CD14-positive monocyte (primary cell): ENCODE measurements at regions not wholly inside any gene's neighbourhood (a gene's known extent, or its start where the extent isn't known, plus 50 kb on each side); places are given as distances from the start of the nearest gene placed in this dataset.

Source experiments
- DNase-seq, 3 donors: peaks; one replicate each; pipeline ENCODE4 v3.0.0-alpha.2; 2011 to 2022
- H2AFZ ChIP-seq: 2 replicates; pipeline ENCODE4 v1.6.0; 2012; ENCODE audit warnings: mild to moderate bottlenecking, low read depth, low read length, inconsistent platforms; ENCODE audit not compliant: insufficient read depth, poor library complexity, severe bottlenecking
- H3K27ac ChIP-seq, 2 donors: 1 replicate in 1 of 2; 2 replicates in 1 of 2; pipeline ENCODE4 v1.5.1; 2012 to 2013; ENCODE audit warnings: low read length in 2 of 2, control low read depth in 1 of 2, inconsistent platforms in 1 of 2, low read depth in 1 of 2, mild to moderate bottlenecking in 1 of 2
- H3K27me3 ChIP-seq, 2 donors: one replicate each; pipeline versions ENCODE4 v1.6.0 to v1.6.1; 2011 to 2013; ENCODE audit warnings: low read length in 2 of 2; ENCODE audit not compliant: control insufficient read depth in 2 of 2, insufficient read depth in 2 of 2
- H3K36me3 ChIP-seq, 2 donors: replicated peaks in 1 of 2; 1 replicate in 1 of 2; 2 replicates in 1 of 2; pipeline versions ENCODE4 v1.5.1 to v1.6.1; 2012 to 2013; ENCODE audit warnings: low read length in 2 of 2, control low read depth in 1 of 2, inconsistent platforms in 1 of 2, mild to moderate bottlenecking in 1 of 2; ENCODE audit not compliant: insufficient read depth in 2 of 2, control insufficient read depth in 1 of 2
- H3K4me1 ChIP-seq, 2 donors: 1 replicate in 1 of 2; 2 replicates in 1 of 2; pipeline versions ENCODE4 v1.5.1 to v1.6.1; 2012 to 2013; ENCODE audit warnings: low read length in 2 of 2, control low read depth in 1 of 2, inconsistent platforms in 1 of 2, mild to moderate bottlenecking in 1 of 2, moderate library complexity in 1 of 2; ENCODE audit not compliant: insufficient read depth in 2 of 2, control insufficient read depth in 1 of 2
- H3K4me2 ChIP-seq: replicated peaks from 2 replicates; pipeline ENCODE3; 2012; ENCODE audit warnings: low read length, moderate library complexity, mild to moderate bottlenecking; ENCODE audit not compliant: poor library complexity, severe bottlenecking; ENCODE audit errors: extremely low read depth
- H3K4me3 ChIP-seq, 3 experiments: fragments of 200-600 bp in 1 of 3; sonication (generic) in 1 of 3; replicated peaks in 1 of 3; 1 replicate in 2 of 3; 2 replicates in 1 of 3; pipeline ENCODE4 v1.5.1; 2011 to 2013; ENCODE audit warnings: low read length in 3 of 3, mild to moderate bottlenecking in 3 of 3, control low read depth in 2 of 3, low read depth in 2 of 3, inconsistent platforms in 1 of 3, moderate library complexity in 1 of 3
- H3K79me2 ChIP-seq: 2 replicates; pipeline ENCODE4 v1.6.0; 2012; ENCODE audit warnings: mild to moderate bottlenecking, control low read depth, inconsistent platforms, low read length, moderate library complexity; ENCODE audit not compliant: insufficient read depth
- H3K9ac ChIP-seq: 2 replicates; pipeline ENCODE4 v1.6.0; 2017; ENCODE audit warnings: low read length, mild to moderate bottlenecking; ENCODE audit not compliant: insufficient read depth, poor library complexity, severe bottlenecking
- H3K9me3 ChIP-seq, 2 donors: replicated peaks in 1 of 2; 1 replicate in 1 of 2; 2 replicates in 1 of 2; pipeline versions ENCODE4 v1.5.1 to v1.6.1; 2012 to 2013; ENCODE audit warnings: low read length in 2 of 2, control low read depth in 1 of 2; ENCODE audit not compliant: control insufficient read depth in 1 of 2, insufficient read depth in 1 of 2
- H4K20me1 ChIP-seq: 2 replicates; pipeline ENCODE4 v1.6.0; 2012; ENCODE audit warnings: mild to moderate bottlenecking, low read length, control low read depth, moderate library complexity; ENCODE audit not compliant: insufficient read depth
- H3K27ac Mint-ChIP-seq, 7 donors: one replicate each; pipeline ENCODE4 v1.8.0; 2020; ENCODE audit warnings: mild to moderate bottlenecking in 7 of 7, mixed read lengths in 7 of 7, moderate library complexity in 6 of 7, inconsistent platforms in 2 of 7
- H3K27me3 Mint-ChIP-seq, 3 donors: one replicate each; pipeline ENCODE4 v1.8.0; 2021 to 2022; ENCODE audit warnings: low read depth in 3 of 3, mild to moderate bottlenecking in 3 of 3, mixed read lengths in 3 of 3, moderate library complexity in 3 of 3, inconsistent platforms in 1 of 3
- H3K36me3 Mint-ChIP-seq, 2 donors: one replicate each; pipeline ENCODE4 v1.8.0; 2020; ENCODE audit warnings: mixed read lengths in 2 of 2, inconsistent platforms in 1 of 2, mild to moderate bottlenecking in 1 of 2
- H3K4me1 Mint-ChIP-seq: one replicate; pipeline ENCODE4 v1.8.0; 2020; ENCODE audit warnings: mild to moderate bottlenecking, mixed read lengths
- H3K4me3 Mint-ChIP-seq, 2 donors: one replicate each; pipeline ENCODE4 v1.8.0; 2020; ENCODE audit warnings: mild to moderate bottlenecking in 2 of 2, mixed read lengths in 2 of 2, moderate library complexity in 1 of 2
- H3K9me3 Mint-ChIP-seq, 7 donors: one replicate each; pipeline ENCODE4 v1.8.0; 2020 to 2022; ENCODE audit warnings: mixed read lengths in 7 of 7, mild to moderate bottlenecking in 6 of 7, moderate library complexity in 6 of 7, inconsistent platforms in 2 of 7
- WGBS: methylation state at CpG from one replicate; pipeline ENCODE4 v1.1.5; 2013; ENCODE audit warnings: missing lambda C conversion rate; ENCODE audit not compliant: insufficient coverage; 5-methylcytosine and 5-hydroxymethylcytosine counted together
- intact Hi-C, 2 donors: fragments of 100-400 bp; cut with micrococcal nuclease; formaldehyde crosslinking; loops; one replicate each; pipeline versions ENCODE4 v1.15.0 to v1.15.1; 2023
- TF ChIP-seq, protein P1 (sequence below): fragments of 200-600 bp; IDR thresholded peaks from one replicate; pipeline ENCODE4 v1.8.0; 2022; ENCODE audit warnings: antibody characterized with exemption, mild to moderate bottlenecking

DNA sequence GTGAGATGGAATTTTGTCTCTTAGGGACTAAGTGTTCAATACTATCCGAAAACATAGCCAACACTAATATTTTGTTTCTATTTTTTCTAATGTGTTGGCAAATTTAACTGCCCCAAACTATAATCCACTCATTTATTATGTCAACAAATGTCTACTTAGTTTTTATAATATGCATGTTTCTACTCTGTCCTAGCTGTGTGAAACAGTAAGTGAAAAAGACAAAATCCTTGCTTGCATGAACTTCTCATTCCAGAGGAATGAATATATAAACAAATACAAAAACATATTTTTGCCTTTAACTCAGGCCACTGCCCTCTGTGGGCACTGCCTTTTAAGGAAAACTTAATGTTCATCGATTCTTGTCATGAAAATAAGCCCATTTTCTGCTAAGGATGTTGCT is 1275.4 kb upstream of the CDH18 start:
- Histone ChIP-seq H3K79me2 (no peaks in the 10 kb centered on the region), H2AFZ (no peak overlapping the region), H4K20me1 (no peaks in the 10 kb centered on the region), H3K27ac (no peak overlapping the region), H3K27me3 (no peaks in the 10 kb centered on the region), H3K9me3 (peaks cover 0 to 10% of the 10 kb centered on the region in 2 donors), H3K4me3 (no peak overlapping the region), H3K4me2 (no peak overlapping the region), H3K4me1 (no peaks in the 10 kb centered on the region), H3K9ac (no peak overlapping the region), H3K36me3 (no peaks in the 10 kb centered on the region)
- intact Hi-C loops = no loop called here
- H3K27ac Mint-ChIP-seq = no peak overlapping the region
- peaks cover 0 to 1% (median 0%) of the 10 kb centered on the region in 3 donors for H3K27me3 Mint-ChIP-seq
- H3K4me3 Mint-ChIP-seq = no peak overlapping the region
- peaks cover 0 to 11% (median 8%) of the 10 kb centered on the region in 7 donors for H3K9me3 Mint-ChIP-seq
- no peaks in the 10 kb centered on the region for H3K36me3 Mint-ChIP-seq
- no peak for DNase-seq
- H3K4me1 Mint-ChIP-seq = no peaks in the 10 kb centered on the region
- TF ChIP-seq, protein P1, sequence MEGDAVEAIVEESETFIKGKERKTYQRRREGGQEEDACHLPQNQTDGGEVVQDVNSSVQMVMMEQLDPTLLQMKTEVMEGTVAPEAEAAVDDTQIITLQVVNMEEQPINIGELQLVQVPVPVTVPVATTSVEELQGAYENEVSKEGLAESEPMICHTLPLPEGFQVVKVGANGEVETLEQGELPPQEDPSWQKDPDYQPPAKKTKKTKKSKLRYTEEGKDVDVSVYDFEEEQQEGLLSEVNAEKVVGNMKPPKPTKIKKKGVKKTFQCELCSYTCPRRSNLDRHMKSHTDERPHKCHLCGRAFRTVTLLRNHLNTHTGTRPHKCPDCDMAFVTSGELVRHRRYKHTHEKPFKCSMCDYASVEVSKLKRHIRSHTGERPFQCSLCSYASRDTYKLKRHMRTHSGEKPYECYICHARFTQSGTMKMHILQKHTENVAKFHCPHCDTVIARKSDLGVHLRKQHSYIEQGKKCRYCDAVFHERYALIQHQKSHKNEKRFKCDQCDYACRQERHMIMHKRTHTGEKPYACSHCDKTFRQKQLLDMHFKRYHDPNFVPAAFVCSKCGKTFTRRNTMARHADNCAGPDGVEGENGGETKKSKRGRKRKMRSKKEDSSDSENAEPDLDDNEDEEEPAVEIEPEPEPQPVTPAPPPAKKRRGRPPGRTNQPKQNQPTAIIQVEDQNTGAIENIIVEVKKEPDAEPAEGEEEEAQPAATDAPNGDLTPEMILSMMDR = no peak
- WGBS = no CpG with 5 or more reads among the region's 2 CpGs

DNA sequence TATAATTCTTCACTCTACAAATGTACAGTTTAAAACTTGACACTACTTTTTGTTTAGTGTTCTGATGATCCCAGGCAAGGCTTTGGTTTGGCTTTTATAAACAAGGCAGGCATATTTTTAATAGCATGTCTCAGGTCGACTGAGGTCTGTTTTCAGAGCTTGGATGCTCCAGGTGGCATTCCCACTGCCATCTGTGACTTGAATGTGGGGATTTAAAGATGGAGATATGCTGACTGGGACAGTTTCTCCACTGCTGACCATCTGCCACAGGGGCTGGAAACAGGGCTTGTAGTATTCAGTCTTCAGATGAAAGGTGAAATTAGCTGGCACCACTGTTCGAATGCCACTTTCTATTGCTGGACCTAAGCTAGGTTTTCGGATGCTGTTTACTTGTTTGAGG is 1266.2 kb upstream of the CDH18 start:
- TF ChIP-seq, protein P1 = no peak
- Histone ChIP-seq H3K9ac (no peak overlapping the region), H4K20me1 (no peaks in the 10 kb centered on the region), H3K9me3 (peaks cover 4 to 16% of the 10 kb centered on the region in 2 donors), H3K4me3 (no peak overlapping the region), H3K4me1 (no peaks in the 10 kb centered on the region), H3K4me2 (no peak overlapping the region), H3K79me2 (no peaks in the 10 kb centered on the region), H3K27ac (no peak overlapping the region), H3K36me3 (no peaks in the 10 kb centered on the region), H3K27me3 (no peaks in the 10 kb centered on the region), H2AFZ (no peak overlapping the region)
- Mint-ChIP-seq H3K9me3 (peaks cover 2 to 21% (median 6%) of the 10 kb centered on the region in 7 donors), H3K4me1 (no peaks in the 10 kb centered on the region), H3K27ac (no peak overlapping the region), H3K4me3 (no peak overlapping the region), H3K36me3 (no peaks in the 10 kb centered on the region), H3K27me3 (no peaks in the 10 kb centered on the region)
- 71% methylated on average over 3 of the region's 3 CpGs for WGBS
- intact Hi-C loops = no loop called here
- no peak for DNase-seq
